GM21619 (cell line): ENCODE measurements at regions not wholly inside any gene's neighbourhood (a gene's known extent, or its start where the extent isn't known, plus 50 kb on each side); places are given as distances from the start of the nearest gene placed in this dataset.
"Not testable (repeated sequence)": the region's sequence is repeated elsewhere in the genome, so short reads cannot be mapped to it uniquely, and the experiment has no call there.

Experiments
- ATAC-seq: cut with Tn5 transposase; IDR thresholded peaks from one replicate; pipeline ENCODE4 v1.9.1; 2021; ENCODE audit not compliant: unreplicated experiment

GRCh38 chr2:34875091-34875745 lies 1276.1 kb upstream of the FAM98A start:
- no peak for ATAC-seq

DNA sequence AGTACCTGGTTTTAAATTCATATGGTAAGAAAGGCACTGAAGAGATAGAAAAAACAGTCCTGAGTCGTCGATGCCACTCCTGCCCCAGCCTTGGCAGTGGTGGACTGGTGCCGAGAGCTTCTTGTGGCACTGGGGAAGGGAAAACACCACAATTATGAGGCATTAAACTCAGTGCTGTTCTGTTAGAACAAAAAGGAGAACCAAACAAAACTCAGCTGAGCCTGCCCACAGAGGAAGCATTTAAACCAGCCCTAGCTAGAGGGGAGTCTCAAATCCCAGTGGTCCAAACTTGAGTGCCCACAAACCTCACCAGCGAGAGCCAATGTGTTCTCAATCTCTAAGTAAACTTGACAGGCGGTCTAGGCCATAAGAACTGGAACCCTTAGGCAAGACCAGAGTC lies 1254.5 kb upstream of the FAM98A start:
- ATAC-seq = no peak

- ATAC-seq = no peak
Measured at GRCh38 chr2:34851804-34852203, 1252.7 kb upstream of the FAM98A start.

DNA sequence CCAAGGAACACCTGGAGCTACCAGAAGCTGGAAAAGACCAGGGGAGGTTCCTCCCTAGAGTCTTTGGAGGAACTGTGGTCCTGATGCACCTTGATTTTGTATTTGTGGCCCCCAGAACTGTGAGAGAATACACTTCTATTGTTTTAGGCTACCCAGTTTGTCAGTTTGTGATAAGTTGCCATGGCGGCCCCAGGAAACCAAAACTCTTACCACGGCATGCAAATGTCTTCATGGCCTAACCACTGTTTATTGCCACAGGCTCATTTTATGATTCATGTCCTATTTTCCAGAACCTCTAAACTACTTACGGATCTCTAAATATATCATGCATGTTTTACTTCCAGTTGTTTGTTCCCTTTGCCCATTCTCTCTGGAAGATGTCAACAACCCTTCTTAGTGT lies 1250.7 kb upstream of the FAM98A start:
- no peak for ATAC-seq

- ATAC-seq = no peak
Measured at GRCh38 chr2:34848691-34849090, 1249.6 kb upstream of the FAM98A start.

- no peak for ATAC-seq
Measured at GRCh38 chr2:34848132-34848531, 1249.0 kb upstream of the FAM98A start.

- ATAC-seq = no peak
Measured at GRCh38 chr2:34844629-34845028, 1245.5 kb upstream of the FAM98A start.

DNA sequence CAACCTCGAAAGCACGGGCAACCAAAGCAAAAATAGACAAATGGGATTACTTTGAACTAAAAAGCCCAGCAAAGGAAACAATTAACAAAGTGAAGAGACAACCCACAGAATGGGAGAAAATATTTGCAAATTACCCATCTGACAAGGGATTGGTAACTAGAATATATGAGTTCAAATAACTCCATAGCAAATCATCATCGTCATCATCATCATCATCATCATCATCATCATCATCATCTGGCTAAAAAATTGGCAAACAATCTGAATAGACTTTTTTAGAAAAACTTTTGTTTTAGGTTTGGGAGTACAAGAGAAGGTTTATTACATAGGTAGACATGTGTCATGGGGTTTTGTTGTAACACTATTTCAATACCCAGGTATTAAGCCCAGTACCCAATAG lies 1239.3 kb upstream of the FAM98A start:
- ATAC-seq = no peak

- ATAC-seq = no peak
Measured at GRCh38 chr2:34836361-34836760, 1237.3 kb upstream of the FAM98A start.

GRCh38 chr2:34831096-34831495 lies 1232.0 kb upstream of the FAM98A start:
- ATAC-seq = no peak

DNA sequence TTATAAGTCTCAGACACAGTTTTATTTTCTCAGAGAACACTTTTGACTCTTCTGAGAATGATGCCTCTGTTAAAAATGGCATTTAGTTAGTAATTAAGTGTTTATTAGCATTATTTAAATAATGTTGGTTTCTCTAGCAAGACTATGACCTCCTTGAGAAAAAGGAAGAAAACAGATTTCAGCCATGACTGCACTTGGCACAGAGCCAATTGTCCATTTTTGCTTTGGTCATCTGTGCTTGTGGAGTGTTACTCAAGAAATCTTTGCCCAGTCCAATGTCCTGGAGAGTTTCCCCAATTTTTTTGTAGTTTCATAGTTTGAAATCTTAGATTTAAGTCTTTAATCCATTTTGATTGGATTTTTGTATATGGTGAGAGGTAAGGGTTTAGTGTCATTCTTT lies 1229.4 kb upstream of the FAM98A start:
- no peak for ATAC-seq

GRCh38 chr2:34827398-34827797 lies 1228.3 kb upstream of the FAM98A start:
- no peak for ATAC-seq

- no peak for ATAC-seq
Measured at GRCh38 chr2:34825686-34826085, 1226.6 kb upstream of the FAM98A start.

DNA sequence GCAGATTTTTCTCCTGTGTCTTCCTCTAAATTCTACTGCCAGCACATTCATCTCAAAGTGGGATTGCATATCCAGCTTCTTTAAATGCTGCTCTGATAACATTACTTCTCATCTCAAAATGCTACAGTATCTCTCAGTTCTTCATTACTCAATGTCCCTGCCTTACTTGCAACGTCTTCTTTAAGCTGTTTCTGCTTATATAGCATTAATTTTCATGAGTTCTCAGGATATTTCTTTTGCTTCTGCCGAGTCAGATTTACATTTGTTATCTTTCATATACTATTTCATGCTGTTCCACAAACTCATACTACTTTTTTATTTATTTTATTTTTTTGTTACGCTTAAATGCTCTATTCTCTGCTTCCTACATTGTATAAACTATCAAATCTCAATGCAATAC lies 1223.5 kb upstream of the FAM98A start:
- no peak for ATAC-seq

- no peak for ATAC-seq
Measured at GRCh38 chr2:34815052-34815741, 1216.1 kb upstream of the FAM98A start.

- no peak for ATAC-seq
Measured at GRCh38 chr2:34810456-34810855, 1211.4 kb upstream of the FAM98A start.

DNA sequence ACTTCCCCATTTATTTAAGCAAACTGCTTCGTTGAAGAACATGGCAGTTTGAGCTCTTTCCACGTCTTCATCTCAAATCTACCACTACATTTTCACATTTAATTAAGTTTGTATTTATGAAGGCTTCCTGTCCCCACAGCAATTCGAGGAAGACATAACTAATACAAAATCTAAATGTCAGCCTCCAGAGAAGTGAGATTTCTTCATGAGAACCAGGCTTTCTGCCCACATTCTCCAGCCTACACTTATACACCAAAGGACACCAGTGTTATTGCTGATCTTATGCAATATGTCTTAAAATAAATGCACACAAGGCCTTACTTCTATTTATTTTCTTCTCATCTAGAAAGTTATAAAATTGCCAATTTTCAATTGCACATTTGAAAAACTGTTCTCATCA lies 1209.3 kb upstream of the FAM98A start:
- no peak for ATAC-seq

GRCh38 chr2:34806891-34807290 lies 1207.8 kb upstream of the FAM98A start:
- ATAC-seq = no peak

DNA sequence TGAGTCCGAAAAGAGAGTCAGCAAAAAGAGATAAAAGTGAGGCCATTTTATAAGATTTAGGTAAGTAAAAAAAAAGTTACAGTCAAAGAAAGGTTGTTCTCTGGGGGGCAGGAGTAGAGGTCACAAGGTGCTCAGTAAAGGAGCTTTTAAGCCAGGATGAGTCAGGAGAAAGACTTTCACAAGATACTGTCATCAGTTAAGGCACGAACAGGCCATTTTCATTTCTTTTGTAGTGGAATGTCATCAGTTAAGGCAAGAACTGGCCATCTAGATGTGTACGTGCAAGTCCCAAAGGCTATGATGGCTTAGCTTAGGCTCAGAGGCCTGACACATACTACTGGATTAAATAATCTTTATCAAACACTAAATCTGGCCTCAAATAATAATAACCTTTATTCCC lies 1207.3 kb upstream of the FAM98A start:
- no peak for ATAC-seq

- ATAC-seq = no peak
Measured at GRCh38 chr2:34799556-34799955, 1200.5 kb upstream of the FAM98A start.

DNA sequence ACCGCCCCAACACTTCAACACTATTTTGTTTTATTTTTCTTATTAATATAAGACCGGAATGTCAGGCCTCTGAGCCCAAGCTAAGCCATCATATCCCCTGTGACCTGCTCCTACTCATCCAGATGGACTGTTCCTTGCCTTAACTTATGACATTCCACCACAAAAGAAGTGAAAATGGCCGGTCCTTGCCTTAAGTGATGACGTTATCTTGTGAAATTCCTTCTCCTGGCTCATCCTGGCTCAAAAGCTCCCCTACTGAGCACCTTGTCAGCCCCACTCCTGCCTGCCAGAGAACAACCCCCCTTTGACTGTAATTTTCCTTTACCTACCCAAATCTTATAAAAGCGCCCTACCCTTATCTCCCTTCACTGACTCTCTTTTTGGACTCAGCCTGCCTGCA lies 1196.5 kb upstream of the FAM98A start:
- ATAC-seq = not testable (repeated sequence)

- no peak for ATAC-seq
Measured at GRCh38 chr2:34789169-34789568, 1190.1 kb upstream of the FAM98A start.

DNA sequence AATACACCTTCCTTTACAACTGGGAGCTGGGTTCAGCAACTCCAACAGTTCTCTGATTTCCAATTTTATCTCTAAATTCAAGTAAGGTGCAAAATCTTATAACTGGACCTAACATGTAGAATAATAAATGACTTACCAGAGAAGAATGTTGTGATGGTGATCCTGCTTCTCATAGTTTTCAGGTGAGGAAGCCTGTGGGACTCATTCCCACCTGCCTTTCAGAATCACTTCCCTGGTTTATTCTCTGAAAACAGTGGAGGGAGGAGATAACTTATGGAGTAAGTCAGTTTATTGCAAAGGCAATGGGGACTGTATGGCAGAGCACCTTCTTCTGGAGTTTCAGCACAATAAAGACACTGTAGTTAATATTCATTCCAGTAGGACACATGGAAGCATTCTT lies 1188.2 kb upstream of the FAM98A start:
- no peak for ATAC-seq
